Liver (tissue), 8 donors: ENCODE measurements at regions not wholly inside any gene's neighbourhood (a gene's known extent, or its start where the extent isn't known, plus 50 kb on each side); places are given as distances from the start of the nearest gene placed in this dataset.

Source experiments
- DNase-seq: peaks from one replicate; pipeline ENCODE4 v3.0.0-alpha.2; 2017; ENCODE audit warnings: low spot score
- H3K27ac ChIP-seq, 2 donors: one replicate each; pipeline ENCODE4 v1.7.0; 2013; ENCODE audit warnings: inconsistent platforms in 2 of 2, low read length in 2 of 2, control low read depth in 1 of 2, low read depth in 1 of 2, mild to moderate bottlenecking in 1 of 2
- H3K27me3 ChIP-seq, 4 donors: one replicate each; pipeline versions ENCODE4 v1.6.1 to v1.7.0; 2013; ENCODE audit warnings: low read length in 3 of 4, inconsistent platforms in 1 of 4, mild to moderate bottlenecking in 1 of 4, moderate library complexity in 1 of 4; ENCODE audit not compliant: control insufficient read depth in 4 of 4, insufficient read depth in 4 of 4
- H3K36me3 ChIP-seq, 4 donors: one replicate each; pipeline versions ENCODE4 v1.6.1 to v1.7.0; 2013; ENCODE audit warnings: low read length in 3 of 4, mild to moderate bottlenecking in 3 of 4, low read depth in 1 of 4, moderate library complexity in 1 of 4; ENCODE audit not compliant: control insufficient read depth in 4 of 4, insufficient read depth in 3 of 4
- H3K4me1 ChIP-seq, 4 donors: one replicate each; pipeline versions ENCODE4 v1.6.1 to v1.7.0; 2013; ENCODE audit warnings: low read length in 3 of 4, mild to moderate bottlenecking in 3 of 4, moderate library complexity in 1 of 4; ENCODE audit not compliant: control insufficient read depth in 4 of 4, insufficient read depth in 4 of 4
- H3K4me3 ChIP-seq, 3 donors: one replicate each; pipeline versions ENCODE4 v1.6.1 to v1.7.0; 2013; ENCODE audit warnings: low read length in 3 of 3, control low read depth in 1 of 3, low read depth in 1 of 3, mild to moderate bottlenecking in 1 of 3
- H3K9ac ChIP-seq, 2 donors: one replicate each; pipeline ENCODE4 v1.7.0; 2013; ENCODE audit warnings: low read length in 2 of 2, mild to moderate bottlenecking in 2 of 2, moderate library complexity in 2 of 2, control low read depth in 1 of 2, low read depth in 1 of 2
- H3K9me3 ChIP-seq, 4 donors: one replicate each; pipeline versions ENCODE4 v1.6.1 to v1.7.0; 2013; ENCODE audit warnings: low read length in 3 of 4; ENCODE audit not compliant: control insufficient read depth in 4 of 4
- EGR1 ChIP-seq, 2 donors: IDR thresholded peaks; 2 replicates each; pipeline ENCODE4 v1.6.1; 2016 to 2018; ENCODE audit warnings: antibody characterized with exemption in 2 of 2, low read depth in 2 of 2
- FOXA1 ChIP-seq: IDR thresholded peaks from 2 replicates; pipeline ENCODE4 v1.6.1; 2016; ENCODE audit warnings: antibody characterized with exemption
- GABPA ChIP-seq, 2 donors: IDR thresholded peaks in 1 of 2; conservative IDR thresholded peaks in 1 of 2; 2 replicates each; pipeline ENCODE4 v1.6.1; 2016; ENCODE audit warnings: antibody characterized with exemption in 2 of 2, mild to moderate bottlenecking in 1 of 2, moderate library complexity in 1 of 2
- HNF4A ChIP-seq, 2 donors: conservative IDR thresholded peaks; 2 replicates each; pipeline ENCODE4 v1.6.1; 2016; ENCODE audit warnings: antibody characterized with exemption in 2 of 2, mild to moderate bottlenecking in 2 of 2
- HNF4G ChIP-seq: IDR thresholded peaks from 2 replicates; pipeline ENCODE4 v1.6.1; 2016; ENCODE audit warnings: antibody characterized with exemption
- JUND ChIP-seq, 2 donors: IDR thresholded peaks; 2 replicates each; pipeline ENCODE4 v1.6.1; 2016; ENCODE audit warnings: antibody characterized with exemption in 2 of 2
- NR2F2 ChIP-seq: IDR thresholded peaks from 2 replicates; pipeline ENCODE4 v1.6.1; 2016; ENCODE audit warnings: antibody characterized with exemption
- RAD21 ChIP-seq, 2 donors: IDR thresholded peaks; 2 replicates each; pipeline ENCODE4 v1.6.1; 2016; ENCODE audit warnings: antibody characterized with exemption in 2 of 2, mild to moderate bottlenecking in 2 of 2
- RXRA ChIP-seq, 2 donors: IDR thresholded peaks; 2 replicates each; pipeline ENCODE4 v1.6.1; 2017 to 2018; ENCODE audit warnings: antibody characterized with exemption in 2 of 2, mild to moderate bottlenecking in 1 of 2
- SP1 ChIP-seq: IDR thresholded peaks from 2 replicates; pipeline ENCODE4 v1.6.1; 2018; ENCODE audit warnings: antibody characterized with exemption, mild to moderate bottlenecking
- TAF1 ChIP-seq: conservative IDR thresholded peaks from 2 replicates; pipeline ENCODE4 v1.6.1; 2016; ENCODE audit warnings: antibody characterized with exemption, mild to moderate bottlenecking
- YY1 ChIP-seq: IDR thresholded peaks from 2 replicates; pipeline ENCODE4 v1.6.1; 2016; ENCODE audit warnings: antibody characterized with exemption, mild to moderate bottlenecking
- WGBS: extraction: QIAGEN DNeasy Blood & Tissue Kit; methylation state at CpG from one replicate; pipeline ENCODE4 v1.1.7; 2013; 5-methylcytosine and 5-hydroxymethylcytosine counted together
- TF ChIP-seq, protein P1 (sequence below): IDR thresholded peaks from 2 replicates; pipeline ENCODE4 v1.6.1; 2016; ENCODE audit warnings: antibody characterized with exemption
- TF ChIP-seq, protein P2 (sequence below): fragments of 150-350 bp; IDR thresholded peaks from 2 replicates; pipeline ENCODE4 v1.5.1; 2017; ENCODE audit warnings: improper control_type of control experiment, low read depth, low read length; ENCODE audit not compliant: missing input control
- TF ChIP-seq, protein P3 (sequence below): IDR thresholded peaks from 2 replicates; pipeline ENCODE4 v1.6.1; 2016; ENCODE audit warnings: antibody characterized with exemption
- donor health status: healthy.
- donor health status: healthy.
- donor health status: healthy.
- donor health status: healthy.
- donor health status: healthy.

DNA sequence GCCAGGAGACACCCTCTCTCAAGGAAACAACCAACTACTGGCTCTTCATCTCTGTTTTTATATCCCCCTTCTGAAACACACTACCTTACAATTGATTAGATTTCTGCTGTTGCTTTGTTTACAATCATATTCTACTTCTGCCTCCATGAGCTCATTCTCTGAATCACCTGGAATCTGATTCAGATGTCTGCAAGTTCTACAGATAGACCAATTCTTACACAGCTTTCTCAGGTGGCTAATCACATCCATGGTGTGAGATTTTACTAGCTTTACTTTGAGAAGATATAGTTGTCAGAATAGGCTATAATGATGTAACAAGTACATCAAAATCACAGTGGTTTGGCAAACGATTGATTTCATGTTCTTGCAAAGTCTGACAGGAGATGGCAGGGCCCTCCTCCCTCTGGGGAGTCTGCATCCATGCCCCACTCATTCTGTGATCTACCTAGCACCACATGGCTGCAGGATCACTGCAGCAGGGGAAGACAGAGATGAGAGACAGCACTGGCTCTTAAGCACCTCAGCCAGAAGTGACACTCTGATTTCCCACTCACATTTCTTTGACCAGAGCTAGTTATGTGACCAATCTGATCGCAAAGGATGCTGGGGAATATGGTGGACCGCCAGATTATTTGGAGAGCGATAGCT is 243.7 kb downstream of the FOXO1 start:
- WGBS = 88% methylated on average over 4 of the region's 4 CpGs
- H3K9ac ChIP-seq = no peak overlapping the region
- H3K4me1 ChIP-seq = no peaks in the 10 kb centered on the region

DNA sequence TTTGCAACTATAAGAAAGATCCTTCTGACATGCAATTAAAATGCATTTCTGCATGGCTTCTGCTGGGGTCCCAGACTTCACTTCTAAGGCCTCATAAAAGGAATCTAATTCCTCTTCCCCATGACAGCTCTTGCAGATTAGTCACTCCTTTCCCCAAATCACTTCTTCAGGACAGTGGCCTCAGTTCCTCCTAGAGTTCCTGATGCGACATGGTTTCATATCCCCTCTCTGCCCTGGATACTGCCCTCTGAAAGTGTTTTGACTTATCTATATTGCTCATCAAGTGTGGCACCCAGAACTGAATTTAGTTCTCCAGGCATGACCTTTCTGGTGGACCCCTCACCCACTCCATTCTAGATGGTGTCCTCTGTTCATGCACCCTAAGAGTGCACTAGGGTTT is 238.1 kb downstream of the FOXO1 start:
- no peak for TF ChIP-seq HNF4A (conservative IDR thresholded peaks at IDR 0.05)
- TF ChIP-seq SP1 = no peak
- no peak for TF ChIP-seq GABPA (IDR thresholded peaks at IDR 0.05 in 1 of 2, conservative IDR thresholded peaks at IDR 0.05 in 1 of 2)
- TF ChIP-seq, protein P1, sequence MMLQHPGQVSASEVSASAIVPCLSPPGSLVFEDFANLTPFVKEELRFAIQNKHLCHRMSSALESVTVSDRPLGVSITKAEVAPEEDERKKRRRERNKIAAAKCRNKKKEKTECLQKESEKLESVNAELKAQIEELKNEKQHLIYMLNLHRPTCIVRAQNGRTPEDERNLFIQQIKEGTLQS = no peak
- no peak for TF ChIP-seq FOXA1
- no peak for TF ChIP-seq RAD21 (IDR thresholded peaks at IDR 0.05)
- no peak for TF ChIP-seq YY1
- no peak for TF ChIP-seq TAF1
- TF ChIP-seq EGR1 (IDR thresholded peaks at IDR 0.05; ENCODE audit: low read depth in 2 of 2) = no peak
- TF ChIP-seq, protein P2, sequence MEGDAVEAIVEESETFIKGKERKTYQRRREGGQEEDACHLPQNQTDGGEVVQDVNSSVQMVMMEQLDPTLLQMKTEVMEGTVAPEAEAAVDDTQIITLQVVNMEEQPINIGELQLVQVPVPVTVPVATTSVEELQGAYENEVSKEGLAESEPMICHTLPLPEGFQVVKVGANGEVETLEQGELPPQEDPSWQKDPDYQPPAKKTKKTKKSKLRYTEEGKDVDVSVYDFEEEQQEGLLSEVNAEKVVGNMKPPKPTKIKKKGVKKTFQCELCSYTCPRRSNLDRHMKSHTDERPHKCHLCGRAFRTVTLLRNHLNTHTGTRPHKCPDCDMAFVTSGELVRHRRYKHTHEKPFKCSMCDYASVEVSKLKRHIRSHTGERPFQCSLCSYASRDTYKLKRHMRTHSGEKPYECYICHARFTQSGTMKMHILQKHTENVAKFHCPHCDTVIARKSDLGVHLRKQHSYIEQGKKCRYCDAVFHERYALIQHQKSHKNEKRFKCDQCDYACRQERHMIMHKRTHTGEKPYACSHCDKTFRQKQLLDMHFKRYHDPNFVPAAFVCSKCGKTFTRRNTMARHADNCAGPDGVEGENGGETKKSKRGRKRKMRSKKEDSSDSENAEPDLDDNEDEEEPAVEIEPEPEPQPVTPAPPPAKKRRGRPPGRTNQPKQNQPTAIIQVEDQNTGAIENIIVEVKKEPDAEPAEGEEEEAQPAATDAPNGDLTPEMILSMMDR = no peak
- TF ChIP-seq NR2F2 = no peak
- no peaks in the 10 kb centered on the region for H3K36me3 ChIP-seq
- no peak for DNase-seq
- no peak overlapping the region for H3K4me3 ChIP-seq
- H3K9ac ChIP-seq = no peak overlapping the region
- H3K27me3 ChIP-seq = no peaks in the 10 kb centered on the region
- H3K9me3 ChIP-seq = no peaks in the 10 kb centered on the region
- WGBS = 90% methylated on average over 1 of the region's 1 CpG
- no peaks in the 10 kb centered on the region for H3K4me1 ChIP-seq
- no peak overlapping the region for H3K27ac ChIP-seq

More for the DNA sequence above, 243.7 kb downstream of the FOXO1 start:
- Histone ChIP-seq H3K27me3 (no peaks in the 10 kb centered on the region), H3K27ac (no peak overlapping the region), H3K4me3 (no peak overlapping the region), H3K36me3 (no peaks in the 10 kb centered on the region), H3K9me3 (no peaks in the 10 kb centered on the region)
- DNase-seq = no peak
- no peak for TF ChIP-seq JUND (IDR thresholded peaks at IDR 0.05)
- TF ChIP-seq, protein P3, sequence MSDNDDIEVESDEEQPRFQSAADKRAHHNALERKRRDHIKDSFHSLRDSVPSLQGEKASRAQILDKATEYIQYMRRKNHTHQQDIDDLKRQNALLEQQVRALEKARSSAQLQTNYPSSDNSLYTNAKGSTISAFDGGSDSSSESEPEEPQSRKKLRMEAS = no peak
- TF ChIP-seq HNF4G = no peak
- no peak for TF ChIP-seq HNF4A (conservative IDR thresholded peaks at IDR 0.05)
- TF ChIP-seq GABPA (IDR thresholded peaks at IDR 0.05 in 1 of 2, conservative IDR thresholded peaks at IDR 0.05 in 1 of 2) = no peak
- TF ChIP-seq TAF1 = no peak
- no peak for TF ChIP-seq RXRA (IDR thresholded peaks at IDR 0.05)
- no peak for TF ChIP-seq YY1
- TF ChIP-seq, protein P2 = no peak
- TF ChIP-seq EGR1 (IDR thresholded peaks at IDR 0.05; ENCODE audit: low read depth in 2 of 2) = no peak
